Astrocyte (in vitro differentiated cells and primary cell): ENCODE measurements at regions not wholly inside any gene's neighbourhood (a gene's known extent, or its start where the extent isn't known, plus 50 kb on each side); places are given as distances from the start of the nearest gene placed in this dataset.

Source experiments
- DNase-seq: peaks from one replicate; pipeline ENCODE4 v3.0.0-alpha.2; 2010; ENCODE audit warnings: low read depth
- FAIRE-seq: peaks from 2 replicates; lab custom pipeline; 2011; peaks lifted over from hg19 to GRCh38; lab: Jason Lieb, UNC
- H2AFZ ChIP-seq: 2 replicates; pipeline ENCODE4 v1.6.0; 2012; ENCODE audit warnings: low read depth, low read length, inconsistent platforms
- H3K27ac ChIP-seq: 2 replicates; pipeline ENCODE4 v1.5.1; 2011; ENCODE audit warnings: low read depth, low read length, inconsistent platforms
- H3K27me3 ChIP-seq: 2 replicates; pipeline ENCODE4 v1.6.0; 2011; ENCODE audit warnings: low read length, inconsistent platforms; ENCODE audit not compliant: insufficient read depth
- H3K36me3 ChIP-seq: 2 replicates; pipeline ENCODE4 v1.5.1; 2011; ENCODE audit warnings: low read length, inconsistent platforms; ENCODE audit not compliant: insufficient read depth
- H3K4me1 ChIP-seq: 2 replicates; pipeline ENCODE4 v1.5.1; 2011; ENCODE audit warnings: low read length, inconsistent platforms; ENCODE audit not compliant: insufficient read depth
- H3K4me2 ChIP-seq: 2 replicates; pipeline ENCODE4 v1.6.0; 2012; ENCODE audit warnings: low read length, inconsistent platforms
- H3K4me3 ChIP-seq: 2 replicates; pipeline ENCODE4 v1.5.1; 2011; ENCODE audit warnings: low read depth, mild to moderate bottlenecking, low read length, inconsistent platforms; ENCODE audit not compliant: insufficient read depth
- H3K79me2 ChIP-seq: 2 replicates; pipeline ENCODE4 v1.6.0; 2012; ENCODE audit warnings: mild to moderate bottlenecking, low read length, inconsistent platforms; ENCODE audit not compliant: insufficient read depth
- H3K9ac ChIP-seq: 2 replicates; pipeline ENCODE4 v1.6.0; 2012; ENCODE audit warnings: mild to moderate bottlenecking, low read length, inconsistent platforms
- H3K9me3 ChIP-seq: 2 replicates; pipeline ENCODE4 v1.5.1; 2012; ENCODE audit warnings: low read depth, mild to moderate bottlenecking, low read length, inconsistent platforms; ENCODE audit not compliant: insufficient read depth
- H4K20me1 ChIP-seq: 2 replicates; pipeline ENCODE4 v1.6.0; 2012; ENCODE audit warnings: low read length, inconsistent platforms; ENCODE audit not compliant: insufficient read depth
- H3K27ac Mint-ChIP-seq: one replicate; pipeline ENCODE4 v1.8.0; 2021; ENCODE audit warnings: mild to moderate bottlenecking, mixed read lengths; ENCODE audit not compliant: unreplicated experiment
- H3K27me3 Mint-ChIP-seq: one replicate; pipeline ENCODE4 v1.8.0; 2021; ENCODE audit warnings: low read depth, mixed read lengths; ENCODE audit not compliant: unreplicated experiment
- H3K36me3 Mint-ChIP-seq: one replicate; pipeline ENCODE4 v1.8.0; 2021; ENCODE audit warnings: low read depth, mixed read lengths; ENCODE audit not compliant: unreplicated experiment
- H3K4me1 Mint-ChIP-seq: one replicate; pipeline ENCODE4 v1.8.0; 2021; ENCODE audit warnings: low read depth, mixed read lengths; ENCODE audit not compliant: unreplicated experiment
- H3K4me3 Mint-ChIP-seq: one replicate; pipeline ENCODE4 v1.8.0; 2021; ENCODE audit warnings: mild to moderate bottlenecking, moderate library complexity, mixed read lengths; ENCODE audit not compliant: unreplicated experiment
- H3K9me3 Mint-ChIP-seq: one replicate; pipeline ENCODE4 v1.8.0; 2021; ENCODE audit warnings: mild to moderate bottlenecking, mixed read lengths; ENCODE audit not compliant: unreplicated experiment
- EZH2 ChIP-seq: IDR thresholded peaks from 2 replicates; pipeline ENCODE4 v1.6.1; 2012; ENCODE audit warnings: mild to moderate bottlenecking, low read length, inconsistent platforms; ENCODE audit not compliant: insufficient read depth
- TF ChIP-seq, protein P1 (sequence below): IDR thresholded peaks from 2 replicates; pipeline ENCODE4 v1.5.1; 2011; ENCODE audit warnings: low read depth, mild to moderate bottlenecking, inconsistent platforms, low read length, moderate library complexity; ENCODE audit not compliant: insufficient read depth

DNA sequence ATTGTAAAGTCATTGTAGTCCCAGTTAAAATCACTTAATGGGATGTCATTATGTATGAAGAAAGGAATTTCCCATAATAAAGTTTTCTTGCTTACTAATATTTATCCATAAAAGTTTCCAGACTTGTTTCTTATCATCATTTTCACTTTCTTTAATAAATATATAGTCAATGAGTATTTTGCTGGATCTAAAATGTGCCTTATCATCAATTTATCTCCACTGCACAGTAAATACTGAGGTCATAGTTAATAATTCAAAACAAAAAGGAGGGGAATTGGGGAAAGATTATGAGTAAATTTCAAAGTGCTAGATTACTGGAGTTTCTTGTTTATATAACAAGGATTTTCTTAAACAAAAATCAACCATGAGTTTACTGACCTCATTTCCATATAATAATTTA is 279.5 kb upstream of the DKK2 start:
- H3K4me2 ChIP-seq, result no peak overlapping the region
- Mint-ChIP-seq H3K27ac (no peak overlapping the region), H3K9me3 (peaks cover 2% of the 10 kb centered on the region), H3K27me3 (no peaks in the 10 kb centered on the region), H3K4me1 (peaks cover 24% of the 10 kb centered on the region), H3K36me3 (no peaks in the 10 kb centered on the region), H3K4me3 (no peak overlapping the region)
- H3K9ac ChIP-seq, result no peak overlapping the region
- no peak overlapping the region for H3K27ac ChIP-seq
- no peaks in the 10 kb centered on the region for H4K20me1 ChIP-seq
- H3K36me3 ChIP-seq, result no peaks in the 10 kb centered on the region
- H3K4me1 ChIP-seq, result no peaks in the 10 kb centered on the region
- H3K4me3 ChIP-seq, result no peak overlapping the region
- no peak overlapping the region for H2AFZ ChIP-seq
- no peak for FAIRE-seq
- H3K27me3 ChIP-seq, result no peaks in the 10 kb centered on the region
- DNase-seq, result no peak
- TF ChIP-seq, protein P1, sequence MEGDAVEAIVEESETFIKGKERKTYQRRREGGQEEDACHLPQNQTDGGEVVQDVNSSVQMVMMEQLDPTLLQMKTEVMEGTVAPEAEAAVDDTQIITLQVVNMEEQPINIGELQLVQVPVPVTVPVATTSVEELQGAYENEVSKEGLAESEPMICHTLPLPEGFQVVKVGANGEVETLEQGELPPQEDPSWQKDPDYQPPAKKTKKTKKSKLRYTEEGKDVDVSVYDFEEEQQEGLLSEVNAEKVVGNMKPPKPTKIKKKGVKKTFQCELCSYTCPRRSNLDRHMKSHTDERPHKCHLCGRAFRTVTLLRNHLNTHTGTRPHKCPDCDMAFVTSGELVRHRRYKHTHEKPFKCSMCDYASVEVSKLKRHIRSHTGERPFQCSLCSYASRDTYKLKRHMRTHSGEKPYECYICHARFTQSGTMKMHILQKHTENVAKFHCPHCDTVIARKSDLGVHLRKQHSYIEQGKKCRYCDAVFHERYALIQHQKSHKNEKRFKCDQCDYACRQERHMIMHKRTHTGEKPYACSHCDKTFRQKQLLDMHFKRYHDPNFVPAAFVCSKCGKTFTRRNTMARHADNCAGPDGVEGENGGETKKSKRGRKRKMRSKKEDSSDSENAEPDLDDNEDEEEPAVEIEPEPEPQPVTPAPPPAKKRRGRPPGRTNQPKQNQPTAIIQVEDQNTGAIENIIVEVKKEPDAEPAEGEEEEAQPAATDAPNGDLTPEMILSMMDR, result no peak
- no peak for TF ChIP-seq EZH2
- H3K79me2 ChIP-seq, result no peaks in the 10 kb centered on the region
- H3K9me3 ChIP-seq, result no peaks in the 10 kb centered on the region

DNA sequence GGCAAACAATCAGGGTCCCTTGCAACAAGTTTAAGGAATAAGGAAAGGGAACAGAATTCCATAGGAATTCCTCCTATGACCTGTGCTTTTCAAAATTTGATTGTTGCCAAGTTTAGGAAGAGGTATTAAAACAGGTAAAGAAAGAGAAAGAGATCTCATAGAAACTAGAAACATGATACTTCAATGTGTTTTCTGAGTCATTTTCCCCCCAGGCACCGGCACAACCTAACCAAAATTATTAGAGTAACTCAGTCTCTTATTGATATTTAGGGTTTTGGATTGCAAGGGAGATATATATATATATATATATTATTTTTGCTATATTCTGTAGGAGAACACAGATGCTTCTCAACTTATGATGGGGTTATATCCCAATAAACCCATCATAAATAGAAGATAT is 278.0 kb upstream of the DKK2 start:
- Histone ChIP-seq H3K36me3 (no peaks in the 10 kb centered on the region), H3K4me1 (no peaks in the 10 kb centered on the region), H4K20me1 (no peaks in the 10 kb centered on the region), H3K4me2 (no peak overlapping the region), H2AFZ (no peak overlapping the region), H3K9me3 (no peaks in the 10 kb centered on the region), H3K27ac (no peak overlapping the region), H3K9ac (no peak overlapping the region), H3K27me3 (no peaks in the 10 kb centered on the region), H3K79me2 (no peaks in the 10 kb centered on the region), H3K4me3 (no peak overlapping the region)
- H3K4me1 Mint-ChIP-seq, result peaks cover 18% of the 10 kb centered on the region
- H3K9me3 Mint-ChIP-seq, result peaks cover 2% of the 10 kb centered on the region
- no peaks in the 10 kb centered on the region for H3K36me3 Mint-ChIP-seq
- TF ChIP-seq, protein P1, result no peak
- TF ChIP-seq EZH2, result no peak
- H3K4me3 Mint-ChIP-seq, result no peak overlapping the region
- DNase-seq, result no peak
- H3K27ac Mint-ChIP-seq, result no peak overlapping the region
- FAIRE-seq, result no peak
- no peaks in the 10 kb centered on the region for H3K27me3 Mint-ChIP-seq

- no peak overlapping the region for H3K9ac ChIP-seq
- no peaks in the 10 kb centered on the region for H3K9me3 ChIP-seq
- H3K27me3 Mint-ChIP-seq, result no peaks in the 10 kb centered on the region
- H3K4me2 ChIP-seq, result no peak overlapping the region
- no peak overlapping the region for H3K4me3 ChIP-seq
- FAIRE-seq (no peak), DNase-seq (no peak)
- H3K27me3 ChIP-seq, result no peaks in the 10 kb centered on the region
- H3K4me1 ChIP-seq, result no peaks in the 10 kb centered on the region
- no peaks in the 10 kb centered on the region for H3K36me3 ChIP-seq
- H2AFZ ChIP-seq, result no peak overlapping the region
- no peaks in the 10 kb centered on the region for H3K36me3 Mint-ChIP-seq
- no peak overlapping the region for H3K27ac Mint-ChIP-seq
- no peaks in the 10 kb centered on the region for H3K79me2 ChIP-seq
- H3K4me3 Mint-ChIP-seq, result no peak overlapping the region
- peaks cover 6% of the 10 kb centered on the region for H3K4me1 Mint-ChIP-seq
- H3K27ac ChIP-seq, result no peak overlapping the region
- TF ChIP-seq, protein P1, result no peak
- no peak for TF ChIP-seq EZH2
- peaks cover 2% of the 10 kb centered on the region for H3K9me3 Mint-ChIP-seq
- H4K20me1 ChIP-seq, result no peaks in the 10 kb centered on the region
These were observed 276.3 kb upstream of the DKK2 start for GRCh38 chr4:107312366-107312765.
